ENCODE measurements at regions not wholly inside any gene's neighbourhood (a gene's known extent, or its start where the extent isn't known, plus 50 kb on each side); places are given as distances from the start of the nearest gene placed in this dataset.

DNA sequence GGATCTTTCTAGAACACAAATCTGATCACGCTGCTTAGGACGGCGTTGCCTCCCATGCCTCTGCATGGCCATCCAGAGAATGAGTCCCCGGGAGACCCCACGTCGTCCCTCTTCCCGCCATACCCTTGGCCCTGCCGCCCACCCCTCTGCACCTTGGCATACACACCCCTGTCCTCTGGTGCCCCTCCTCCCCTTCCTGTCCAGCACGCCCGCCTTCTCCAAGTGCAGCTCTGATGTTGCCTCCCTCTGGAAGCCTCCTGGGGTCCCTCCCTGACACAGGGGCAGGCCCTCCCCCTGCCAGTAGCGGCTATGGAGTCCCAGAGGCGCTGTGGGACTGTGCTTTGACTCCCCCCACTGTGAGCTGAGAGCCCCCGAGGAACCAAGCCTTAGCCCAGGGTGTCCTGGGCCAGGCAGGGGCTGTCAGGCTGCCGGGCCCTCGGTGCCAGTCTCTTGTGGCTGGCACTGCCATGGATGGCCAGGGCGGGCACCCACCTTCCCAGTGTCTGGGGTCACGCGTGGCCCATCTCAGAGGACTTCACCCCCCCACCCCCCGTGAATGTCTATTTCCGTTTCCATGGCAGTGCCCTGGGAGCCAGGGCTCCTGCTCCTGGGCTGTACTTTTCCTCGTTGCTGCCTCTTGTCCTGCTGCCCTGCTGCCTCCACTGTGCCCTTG lies 70.5 kb upstream of the RNU6ATAC start:
- H3K9me3 ChIP-seq, result no peaks in the 10 kb centered on the region
- TF ChIP-seq, protein P1, sequence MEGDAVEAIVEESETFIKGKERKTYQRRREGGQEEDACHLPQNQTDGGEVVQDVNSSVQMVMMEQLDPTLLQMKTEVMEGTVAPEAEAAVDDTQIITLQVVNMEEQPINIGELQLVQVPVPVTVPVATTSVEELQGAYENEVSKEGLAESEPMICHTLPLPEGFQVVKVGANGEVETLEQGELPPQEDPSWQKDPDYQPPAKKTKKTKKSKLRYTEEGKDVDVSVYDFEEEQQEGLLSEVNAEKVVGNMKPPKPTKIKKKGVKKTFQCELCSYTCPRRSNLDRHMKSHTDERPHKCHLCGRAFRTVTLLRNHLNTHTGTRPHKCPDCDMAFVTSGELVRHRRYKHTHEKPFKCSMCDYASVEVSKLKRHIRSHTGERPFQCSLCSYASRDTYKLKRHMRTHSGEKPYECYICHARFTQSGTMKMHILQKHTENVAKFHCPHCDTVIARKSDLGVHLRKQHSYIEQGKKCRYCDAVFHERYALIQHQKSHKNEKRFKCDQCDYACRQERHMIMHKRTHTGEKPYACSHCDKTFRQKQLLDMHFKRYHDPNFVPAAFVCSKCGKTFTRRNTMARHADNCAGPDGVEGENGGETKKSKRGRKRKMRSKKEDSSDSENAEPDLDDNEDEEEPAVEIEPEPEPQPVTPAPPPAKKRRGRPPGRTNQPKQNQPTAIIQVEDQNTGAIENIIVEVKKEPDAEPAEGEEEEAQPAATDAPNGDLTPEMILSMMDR (IDR thresholded peaks at IDR 0.05), result no peak
- no peak for TF ChIP-seq POLR2A (IDR thresholded peaks at IDR 0.05)
- H3K27ac ChIP-seq, result no peak overlapping the region
- DNase-seq, result no peak
- H3K36me3 ChIP-seq, result no peaks in the 10 kb centered on the region
- peaks cover 22 to 72% (median 41%) of the 10 kb centered on the region in 3 donors for H3K4me1 ChIP-seq
- intact Hi-C loops (cut with DNase I), result no loop called here
- peaks cover 0 to 87% (median 0%) of the 10 kb centered on the region in 4 donors for H3K27me3 ChIP-seq
- 42 to 49% methylated on average over 3 to 10 of the region's 21 CpGs for WGBS, 2 donors
- H3K4me3 ChIP-seq, result no peak overlapping the region

GRCh38 chr9:134235366-134235765 lies 71.0 kb upstream of the RNU6ATAC start:
- TF ChIP-seq, protein P1 (IDR thresholded peaks at IDR 0.05), result no peak
- TF ChIP-seq POLR2A (IDR thresholded peaks at IDR 0.05), result no peak

DNA sequence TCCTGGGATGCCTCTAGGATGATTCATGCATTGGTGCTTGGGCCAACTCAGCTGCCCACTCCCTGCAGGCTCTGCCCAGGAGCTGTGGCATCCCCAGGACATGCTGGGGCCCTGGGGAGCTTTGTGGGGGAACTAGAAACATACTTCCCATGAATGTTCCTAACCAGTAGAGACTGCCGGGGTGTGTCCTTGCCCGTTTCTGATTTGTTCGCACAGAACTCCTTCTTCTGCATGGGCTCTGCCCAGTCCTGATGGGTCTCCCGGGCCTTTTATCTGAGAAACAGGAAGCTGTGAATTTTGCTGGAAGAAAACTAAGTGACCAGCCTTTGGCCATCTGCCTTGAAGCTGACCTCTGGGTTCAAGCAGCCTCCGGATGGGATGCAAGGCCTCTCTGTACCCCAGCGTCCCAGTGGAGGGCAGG lies 71.6 kb upstream of the RNU6ATAC start:
- H3K36me3 ChIP-seq, result no peaks in the 10 kb centered on the region
- TF ChIP-seq, protein P1 (IDR thresholded peaks at IDR 0.05), result no peak
- TF ChIP-seq POLR2A (IDR thresholded peaks at IDR 0.05), result no peak
- peaks cover 0 to 87% (median 0%) of the 10 kb centered on the region in 4 donors for H3K27me3 ChIP-seq
- DNase-seq, result no peak
- intact Hi-C loops (cut with DNase I), result no loop called here
- WGBS, 2 donors, result 24 to 50% methylated on average over 2 to 4 of the region's 6 CpGs
- peak overlapping the region in 1 of 4 donors; percentile 6 for H3K27ac ChIP-seq
- H3K9me3 ChIP-seq, result no peaks in the 10 kb centered on the region
- H3K4me1 ChIP-seq, result peaks cover 13 to 60% (median 30%) of the 10 kb centered on the region in 3 donors
- no peak overlapping the region for H3K4me3 ChIP-seq

More at GRCh38 chr9:134235366-134235765, 71.0 kb upstream of the RNU6ATAC start:
- WGBS, 2 donors, result 36 to 79% methylated on average over 4 to 8 of the region's 16 CpGs
- no peaks in the 10 kb centered on the region for H3K36me3 ChIP-seq
- no peaks in the 10 kb centered on the region for H3K9me3 ChIP-seq
- DNase-seq, result no peak
- H3K27ac ChIP-seq, result no peak overlapping the region
- intact Hi-C loops (cut with DNase I), result no loop called here
- no peak overlapping the region for H3K4me3 ChIP-seq
- peaks cover 0 to 88% (median 0%) of the 10 kb centered on the region in 4 donors for H3K27me3 ChIP-seq
- H3K4me1 ChIP-seq, result peaks cover 20 to 66% (median 37%) of the 10 kb centered on the region in 3 donors

- TF ChIP-seq, protein P1 (IDR thresholded peaks at IDR 0.05), result no peak
- TF ChIP-seq POLR2A (IDR thresholded peaks at IDR 0.05), result no peak
- intact Hi-C loops (cut with DNase I), result no loop called here
- Histone ChIP-seq H3K27ac (no peak overlapping the region), H3K36me3 (no peaks in the 10 kb centered on the region), H3K27me3 (peaks cover 0 to 83% (median 0%) of the 10 kb centered on the region in 4 donors), H3K4me1 (peaks cover 4 to 49% (median 20%) of the 10 kb centered on the region in 3 donors), H3K4me3 (no peak overlapping the region), H3K9me3 (no peaks in the 10 kb centered on the region)
- no peak for DNase-seq
- 65 to 79% methylated on average over 2 to 6 of the region's 13 CpGs for WGBS, 2 donors
Measured at GRCh38 chr9:134236935-134237629, 72.7 kb upstream of the RNU6ATAC start.

GRCh38 chr9:134237630-134238265 lies 73.4 kb upstream of the RNU6ATAC start:
- no peak overlapping the region for H3K4me3 ChIP-seq
- H3K9me3 ChIP-seq, result no peaks in the 10 kb centered on the region
- no peak overlapping the region for H3K27ac ChIP-seq
- H3K4me1 ChIP-seq, result peaks cover 4 to 43% (median 20%) of the 10 kb centered on the region in 3 donors
- intact Hi-C loops (cut with DNase I), result no loop called here
- 61 to 100% methylated on average over 2 to 4 of the region's 17 CpGs for WGBS, 2 donors
- no peaks in the 10 kb centered on the region for H3K36me3 ChIP-seq
- no peak for TF ChIP-seq POLR2A (IDR thresholded peaks at IDR 0.05)
- TF ChIP-seq, protein P1 (IDR thresholded peaks at IDR 0.05), result no peak
- H3K27me3 ChIP-seq, result peaks cover 0 to 83% (median 0%) of the 10 kb centered on the region in 4 donors
- no peak for DNase-seq
